Activated T-cell treated with anti-CD3 and anti-CD28 coated beads, Interleukin-2, amount 50 U/mL, for 4 hours (primary cell): ENCODE measurements at regions not wholly inside any gene's neighbourhood (a gene's known extent, or its start where the extent isn't known, plus 50 kb on each side); places are given as distances from the start of the nearest gene placed in this dataset.

ENCODE experiments used
- ATAC-seq, 2 donors: fragments of 200-7000 bp; cut with Tn5 transposase; one replicate each; pipeline ENCODE4 v1.10.0; 2021
- DNase-seq: peaks from one replicate; pipeline ENCODE4 v3.0.0-alpha.2; 2020
- H3K27me3 Mint-ChIP-seq: one replicate; pipeline ENCODE4 v1.8.0; 2021; ENCODE audit warnings: low read depth, mixed read lengths
- H3K36me3 Mint-ChIP-seq: one replicate; pipeline ENCODE4 v1.8.0; 2022; ENCODE audit warnings: mixed read lengths; ENCODE audit not compliant: insufficient read depth
- H3K4me1 Mint-ChIP-seq: one replicate; pipeline ENCODE4 v1.8.0; 2021; ENCODE audit warnings: low read depth, mixed read lengths
- H3K4me3 Mint-ChIP-seq: one replicate; pipeline ENCODE4 v1.8.0; 2021; ENCODE audit warnings: mild to moderate bottlenecking, moderate library complexity, mixed read lengths
- H3K9me3 Mint-ChIP-seq: one replicate; pipeline ENCODE4 v1.8.0; 2021; ENCODE audit warnings: mixed read lengths

- DNase-seq = no peak
- Mint-ChIP-seq H3K27me3 (no peaks in the 10 kb centered on the region), H3K4me1 (no peaks in the 10 kb centered on the region), H3K9me3 (peaks cover 15% of the 10 kb centered on the region), H3K36me3 (no peaks in the 10 kb centered on the region), H3K4me3 (no peak overlapping the region)
- ATAC-seq = no peak
Measured at GRCh38 chr4:188550296-188550695, 411.1 kb downstream of the TRIML1 start.

GRCh38 chr4:188551156-188551555 is 411.9 kb downstream of the TRIML1 start:
- H3K27me3 Mint-ChIP-seq = no peaks in the 10 kb centered on the region
- no peak for ATAC-seq
- H3K4me3 Mint-ChIP-seq = no peak overlapping the region
- H3K36me3 Mint-ChIP-seq = no peaks in the 10 kb centered on the region
- H3K9me3 Mint-ChIP-seq = peaks cover 18% of the 10 kb centered on the region
- DNase-seq = no peak
- no peaks in the 10 kb centered on the region for H3K4me1 Mint-ChIP-seq

- ATAC-seq = no peak
- no peak overlapping the region for H3K4me3 Mint-ChIP-seq
- no peaks in the 10 kb centered on the region for H3K27me3 Mint-ChIP-seq
- peaks cover 18% of the 10 kb centered on the region for H3K9me3 Mint-ChIP-seq
- no peaks in the 10 kb centered on the region for H3K36me3 Mint-ChIP-seq
- H3K4me1 Mint-ChIP-seq = no peaks in the 10 kb centered on the region
- no peak for DNase-seq
Measured at GRCh38 chr4:188552741-188553275, 413.6 kb downstream of the TRIML1 start.

GRCh38 chr4:188554413-188554812 is 415.2 kb downstream of the TRIML1 start:
- no peak for ATAC-seq
- no peaks in the 10 kb centered on the region for H3K36me3 Mint-ChIP-seq
- H3K4me1 Mint-ChIP-seq = no peaks in the 10 kb centered on the region
- no peaks in the 10 kb centered on the region for H3K27me3 Mint-ChIP-seq
- H3K4me3 Mint-ChIP-seq = no peak overlapping the region
- no peak for DNase-seq
- peaks cover 18% of the 10 kb centered on the region for H3K9me3 Mint-ChIP-seq

- Mint-ChIP-seq H3K36me3 (no peaks in the 10 kb centered on the region), H3K27me3 (no peaks in the 10 kb centered on the region), H3K4me1 (no peaks in the 10 kb centered on the region), H3K4me3 (no peak overlapping the region), H3K9me3 (peaks cover 14% of the 10 kb centered on the region)
- DNase-seq (no peak), ATAC-seq (no peak)
Measured at GRCh38 chr4:188573104-188573503, 433.9 kb downstream of the TRIML1 start.

GRCh38 chr4:188578657-188579056 is 439.4 kb downstream of the TRIML1 start:
- ATAC-seq (no peak), DNase-seq (no peak)
- Mint-ChIP-seq H3K27me3 (no peaks in the 10 kb centered on the region), H3K4me3 (no peak overlapping the region), H3K9me3 (peaks cover 17% of the 10 kb centered on the region), H3K4me1 (no peaks in the 10 kb centered on the region), H3K36me3 (no peaks in the 10 kb centered on the region)

GRCh38 chr4:188596021-188596420 is 456.8 kb downstream of the TRIML1 start:
- Mint-ChIP-seq H3K36me3 (no peaks in the 10 kb centered on the region), H3K4me1 (no peaks in the 10 kb centered on the region), H3K4me3 (no peak overlapping the region), H3K9me3 (peaks cover 18% of the 10 kb centered on the region), H3K27me3 (no peaks in the 10 kb centered on the region)
- no peak for ATAC-seq
- DNase-seq = no peak

GRCh38 chr4:188603646-188604045 is 464.4 kb downstream of the TRIML1 start:
- DNase-seq (no peak), ATAC-seq (no peak)
- H3K36me3 Mint-ChIP-seq = no peaks in the 10 kb centered on the region
- H3K4me1 Mint-ChIP-seq = no peaks in the 10 kb centered on the region
- peaks cover 15% of the 10 kb centered on the region for H3K9me3 Mint-ChIP-seq
- H3K27me3 Mint-ChIP-seq = no peaks in the 10 kb centered on the region
- no peak overlapping the region for H3K4me3 Mint-ChIP-seq

- no peak overlapping the region for H3K4me3 Mint-ChIP-seq
- no peaks in the 10 kb centered on the region for H3K27me3 Mint-ChIP-seq
- no peaks in the 10 kb centered on the region for H3K36me3 Mint-ChIP-seq
- ATAC-seq (no peak), DNase-seq (no peak)
- peaks cover 5% of the 10 kb centered on the region for H3K9me3 Mint-ChIP-seq
- no peaks in the 10 kb centered on the region for H3K4me1 Mint-ChIP-seq
Measured at GRCh38 chr4:188606635-188607034, 467.4 kb downstream of the TRIML1 start.

GRCh38 chr4:188611143-188611542 is 471.9 kb downstream of the TRIML1 start:
- no peak for DNase-seq
- no peaks in the 10 kb centered on the region for H3K27me3 Mint-ChIP-seq
- no peak overlapping the region for H3K4me3 Mint-ChIP-seq

GRCh38 chr4:188612659-188613058 is 473.4 kb downstream of the TRIML1 start:
- no peaks in the 10 kb centered on the region for H3K27me3 Mint-ChIP-seq
- no peaks in the 10 kb centered on the region for H3K9me3 Mint-ChIP-seq
- ATAC-seq = no peak
- no peak for DNase-seq
- no peaks in the 10 kb centered on the region for H3K4me1 Mint-ChIP-seq
- no peak overlapping the region for H3K4me3 Mint-ChIP-seq
- H3K36me3 Mint-ChIP-seq = no peaks in the 10 kb centered on the region

More at GRCh38 chr4:188611143-188611542, 471.9 kb downstream of the TRIML1 start:
- H3K9me3 Mint-ChIP-seq = no peaks in the 10 kb centered on the region
- no peaks in the 10 kb centered on the region for H3K36me3 Mint-ChIP-seq
- no peaks in the 10 kb centered on the region for H3K4me1 Mint-ChIP-seq
- no peak for ATAC-seq

- ATAC-seq (no peak), DNase-seq (no peak)
- H3K4me1 Mint-ChIP-seq = no peaks in the 10 kb centered on the region
- no peak overlapping the region for H3K4me3 Mint-ChIP-seq
- H3K36me3 Mint-ChIP-seq = no peaks in the 10 kb centered on the region
- no peaks in the 10 kb centered on the region for H3K27me3 Mint-ChIP-seq
- H3K9me3 Mint-ChIP-seq = peaks cover 2% of the 10 kb centered on the region
Measured at GRCh38 chr4:188613976-188614375, 474.7 kb downstream of the TRIML1 start.

GRCh38 chr4:188619456-188620149 is 480.4 kb downstream of the TRIML1 start:
- no peaks in the 10 kb centered on the region for H3K4me1 Mint-ChIP-seq
- no peak for ATAC-seq
- H3K4me3 Mint-ChIP-seq = no peak overlapping the region
- H3K27me3 Mint-ChIP-seq = no peaks in the 10 kb centered on the region
- no peaks in the 10 kb centered on the region for H3K36me3 Mint-ChIP-seq
- no peak for DNase-seq
- H3K9me3 Mint-ChIP-seq = peaks cover 5% of the 10 kb centered on the region

- Mint-ChIP-seq H3K4me1 (no peaks in the 10 kb centered on the region), H3K27me3 (no peaks in the 10 kb centered on the region), H3K36me3 (no peaks in the 10 kb centered on the region), H3K9me3 (peaks cover 5% of the 10 kb centered on the region), H3K4me3 (no peak overlapping the region)
- DNase-seq = no peak
- no peak for ATAC-seq
Measured at GRCh38 chr4:188620608-188621007, 481.4 kb downstream of the TRIML1 start.

GRCh38 chr4:188623314-188623854 is 484.1 kb downstream of the TRIML1 start:
- H3K4me3 Mint-ChIP-seq = no peak overlapping the region
- no peak for ATAC-seq
- H3K27me3 Mint-ChIP-seq = no peaks in the 10 kb centered on the region
- H3K9me3 Mint-ChIP-seq = peaks cover 8% of the 10 kb centered on the region
- DNase-seq = no peak
- H3K36me3 Mint-ChIP-seq = no peaks in the 10 kb centered on the region
- H3K4me1 Mint-ChIP-seq = no peaks in the 10 kb centered on the region
